ENCODE measurements at regions not wholly inside any gene's neighbourhood (a gene's known extent, or its start where the extent isn't known, plus 50 kb on each side); places are given as distances from the start of the nearest gene placed in this dataset.

GRCh38 chr21:38086580-38086979, 170.2 kb upstream of the KCNJ15 start:
- no peak for TF ChIP-seq EZH2 (IDR thresholded peaks at IDR 0.05; ENCODE audit: insufficient read depth, poor library complexity, severe bottlenecking)
- TF ChIP-seq EZH2phosphoT487 (IDR thresholded peaks at IDR 0.05; ENCODE audit: insufficient read depth, low read depth), result no peak
